SW480 (cell line): ENCODE measurements at regions not wholly inside any gene's neighbourhood (a gene's known extent, or its start where the extent isn't known, plus 50 kb on each side); places are given as distances from the start of the nearest gene placed in this dataset.
"Not testable (repeated sequence)": the region's sequence is repeated elsewhere in the genome, so short reads cannot be mapped to it uniquely, and the experiment has no call there.

ENCODE experiments used
- DNase-seq: peaks from one replicate; pipeline ENCODE4 v3.0.0-alpha.2; 2016; ENCODE audit warnings: low spot score

- no peak for DNase-seq
These were observed 93.7 kb upstream of the SGCG start for GRCh38 chr13:23086968-23087623.

GRCh38 chr13:23087880-23088279 is 92.9 kb upstream of the SGCG start:
- peak; percentile 10 for DNase-seq

- DNase-seq = no peak
These were observed 82.4 kb upstream of the SGCG start for GRCh38 chr13:23098161-23098907.

- DNase-seq = no peak
These were observed 75.7 kb upstream of the SGCG start for GRCh38 chr13:23105051-23105450.

GRCh38 chr13:23107665-23108064 is 73.1 kb upstream of the SGCG start:
- no peak for DNase-seq

- DNase-seq = no peak
These were observed 61.6 kb upstream of the SGCG start for GRCh38 chr13:23119131-23119530.

GRCh38 chr13:23127540-23127939 is 53.2 kb upstream of the SGCG start:
- DNase-seq = not testable (repeated sequence)

- no peak for DNase-seq
These were observed 51.4 kb upstream of the SGCG start for GRCh38 chr13:23129331-23129730.
